Lower lobe of right lung (tissue), 2 donors: ENCODE measurements at regions not wholly inside any gene's neighbourhood (a gene's known extent, or its start where the extent isn't known, plus 50 kb on each side); places are given as distances from the start of the nearest gene placed in this dataset.

Source experiments
- ATAC-seq, 2 donors: fragments of 200-7000 bp; cut with Tn5 transposase; one replicate each; pipeline ENCODE4 v1.9.1; 2020 to 2022; ENCODE audit warnings: mild to moderate bottlenecking in 2 of 2, moderate library complexity in 2 of 2
- DNase-seq: peaks from one replicate; pipeline ENCODE4 v3.0.0-alpha.2; 2020
- H3K27ac ChIP-seq: fragments of 200-600 bp; one replicate; pipeline ENCODE4 v1.8.0; 2022
- H3K27me3 ChIP-seq: fragments of 200-600 bp; one replicate; pipeline ENCODE4 v1.8.0; 2022; ENCODE audit warnings: low read depth
- H3K36me3 ChIP-seq: fragments of 200-600 bp; one replicate; pipeline ENCODE4 v1.8.0; 2022; ENCODE audit warnings: mild to moderate bottlenecking
- H3K4me1 ChIP-seq: fragments of 200-600 bp; one replicate; pipeline ENCODE4 v1.8.0; 2022
- H3K4me3 ChIP-seq: fragments of 200-600 bp; one replicate; pipeline ENCODE4 v1.8.0; 2022; ENCODE audit warnings: mild to moderate bottlenecking
- H3K9me3 ChIP-seq: fragments of 200-600 bp; one replicate; pipeline ENCODE4 v1.8.0; 2022
- intact Hi-C: fragments of 100-400 bp; cut with DNase I; formaldehyde crosslinking; loops from one replicate; pipeline ENCODE4 v1.11.0; 2022
- TF ChIP-seq, protein P1 (sequence below): fragments of 200-600 bp; IDR thresholded peaks from one replicate; pipeline ENCODE4 v1.8.0; 2022; ENCODE audit warnings: antibody characterized with exemption, mild to moderate bottlenecking
- donor health status: DM: no; HTN: yes; CAD: no; lungs with severe emphysema.

DNA sequence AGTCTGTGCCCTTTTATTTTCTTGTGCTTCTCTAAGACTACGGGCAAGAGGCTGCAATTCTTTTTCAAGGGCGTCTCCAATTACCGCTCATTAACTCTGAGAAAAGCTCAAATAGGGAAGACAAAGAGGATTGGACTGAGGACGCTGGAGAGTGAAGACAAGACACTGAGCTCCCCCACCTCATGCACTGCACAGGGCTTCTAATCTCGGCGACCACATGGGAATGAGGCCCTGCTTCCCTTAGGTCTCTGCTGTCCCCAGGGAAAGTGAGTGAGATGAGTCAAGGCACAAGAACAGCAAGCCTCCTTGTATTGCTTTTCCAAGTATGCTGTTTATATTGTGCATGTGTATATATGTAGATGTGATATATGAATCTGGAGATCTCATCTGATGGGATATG lies 392.2 kb upstream of the CFAP20DC start:
- no peak overlapping the region for H3K27ac ChIP-seq
- H3K9me3 ChIP-seq = no peaks in the 10 kb centered on the region
- no peak overlapping the region for H3K4me3 ChIP-seq
- no peak for DNase-seq
- intact Hi-C loops = no loop called here
- no peak for ATAC-seq
- no peaks in the 10 kb centered on the region for H3K27me3 ChIP-seq
- no peaks in the 10 kb centered on the region for H3K36me3 ChIP-seq
- H3K4me1 ChIP-seq = no peaks in the 10 kb centered on the region
- TF ChIP-seq, protein P1, sequence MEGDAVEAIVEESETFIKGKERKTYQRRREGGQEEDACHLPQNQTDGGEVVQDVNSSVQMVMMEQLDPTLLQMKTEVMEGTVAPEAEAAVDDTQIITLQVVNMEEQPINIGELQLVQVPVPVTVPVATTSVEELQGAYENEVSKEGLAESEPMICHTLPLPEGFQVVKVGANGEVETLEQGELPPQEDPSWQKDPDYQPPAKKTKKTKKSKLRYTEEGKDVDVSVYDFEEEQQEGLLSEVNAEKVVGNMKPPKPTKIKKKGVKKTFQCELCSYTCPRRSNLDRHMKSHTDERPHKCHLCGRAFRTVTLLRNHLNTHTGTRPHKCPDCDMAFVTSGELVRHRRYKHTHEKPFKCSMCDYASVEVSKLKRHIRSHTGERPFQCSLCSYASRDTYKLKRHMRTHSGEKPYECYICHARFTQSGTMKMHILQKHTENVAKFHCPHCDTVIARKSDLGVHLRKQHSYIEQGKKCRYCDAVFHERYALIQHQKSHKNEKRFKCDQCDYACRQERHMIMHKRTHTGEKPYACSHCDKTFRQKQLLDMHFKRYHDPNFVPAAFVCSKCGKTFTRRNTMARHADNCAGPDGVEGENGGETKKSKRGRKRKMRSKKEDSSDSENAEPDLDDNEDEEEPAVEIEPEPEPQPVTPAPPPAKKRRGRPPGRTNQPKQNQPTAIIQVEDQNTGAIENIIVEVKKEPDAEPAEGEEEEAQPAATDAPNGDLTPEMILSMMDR = no peak

DNA sequence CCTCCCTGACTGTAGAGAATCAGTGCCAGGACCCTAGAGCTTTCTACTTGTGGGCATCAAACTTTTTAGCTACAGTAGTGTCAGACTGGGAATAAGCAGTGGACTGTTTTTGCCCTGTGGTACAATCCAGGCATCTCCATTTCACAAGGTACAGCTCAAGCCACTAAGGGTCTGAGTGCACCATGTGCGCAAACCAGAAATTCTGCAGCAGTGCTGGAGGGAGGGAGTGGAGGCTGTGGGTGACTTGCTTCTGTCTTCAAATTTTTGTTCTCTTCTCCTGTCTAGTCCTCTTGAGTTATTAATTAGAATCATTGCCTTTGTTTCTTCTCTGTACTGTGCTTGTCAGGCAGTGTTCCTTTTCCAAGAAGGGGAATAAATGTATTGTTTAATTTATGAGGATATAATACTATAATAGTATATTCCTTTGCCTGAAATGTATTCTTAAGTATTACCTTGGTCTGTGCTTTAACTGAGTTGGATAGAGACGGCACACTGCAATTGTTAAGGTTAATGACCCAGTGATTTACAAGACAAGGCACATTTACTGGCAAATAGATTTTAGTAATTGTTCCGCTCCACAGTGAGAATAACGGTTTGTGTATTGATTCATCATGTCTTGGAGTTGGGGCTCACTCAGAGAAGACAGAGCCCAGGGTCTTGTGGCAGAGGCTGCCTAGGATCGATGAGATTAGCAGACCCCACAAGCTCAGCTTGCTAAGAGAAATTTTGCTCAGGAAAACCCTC lies 390.6 kb upstream of the CFAP20DC start:
- intact Hi-C loops = no loop called here
- no peak overlapping the region for H3K27ac ChIP-seq
- ATAC-seq (no peak), DNase-seq (no peak)
- H3K9me3 ChIP-seq = no peaks in the 10 kb centered on the region
- TF ChIP-seq, protein P1 = no peak
- H3K4me1 ChIP-seq = no peaks in the 10 kb centered on the region
- no peaks in the 10 kb centered on the region for H3K36me3 ChIP-seq
- no peak overlapping the region for H3K4me3 ChIP-seq
- H3K27me3 ChIP-seq = no peaks in the 10 kb centered on the region

DNA sequence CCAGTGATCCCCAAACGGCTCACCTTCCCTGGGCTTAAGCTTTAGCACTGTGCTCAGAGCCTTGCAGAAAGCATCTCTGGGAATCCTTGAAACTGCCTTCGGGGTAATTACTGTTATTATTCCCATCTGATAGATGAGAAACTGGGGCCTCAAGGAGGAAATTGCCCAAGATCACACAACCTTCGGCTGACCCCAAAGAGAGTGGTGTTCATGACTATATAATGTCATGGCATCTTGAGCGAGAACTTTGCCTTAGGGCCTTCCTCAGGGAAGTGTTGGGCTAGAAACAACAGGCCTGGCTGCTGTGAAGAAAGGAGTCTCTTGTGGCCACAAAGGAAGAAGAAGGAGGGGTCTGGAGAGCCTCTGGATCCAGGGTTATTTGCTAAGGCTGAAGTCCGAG lies 388.7 kb upstream of the CFAP20DC start:
- TF ChIP-seq, protein P1 = no peak
- intact Hi-C loops = no loop called here
- ATAC-seq = no peak

DNA sequence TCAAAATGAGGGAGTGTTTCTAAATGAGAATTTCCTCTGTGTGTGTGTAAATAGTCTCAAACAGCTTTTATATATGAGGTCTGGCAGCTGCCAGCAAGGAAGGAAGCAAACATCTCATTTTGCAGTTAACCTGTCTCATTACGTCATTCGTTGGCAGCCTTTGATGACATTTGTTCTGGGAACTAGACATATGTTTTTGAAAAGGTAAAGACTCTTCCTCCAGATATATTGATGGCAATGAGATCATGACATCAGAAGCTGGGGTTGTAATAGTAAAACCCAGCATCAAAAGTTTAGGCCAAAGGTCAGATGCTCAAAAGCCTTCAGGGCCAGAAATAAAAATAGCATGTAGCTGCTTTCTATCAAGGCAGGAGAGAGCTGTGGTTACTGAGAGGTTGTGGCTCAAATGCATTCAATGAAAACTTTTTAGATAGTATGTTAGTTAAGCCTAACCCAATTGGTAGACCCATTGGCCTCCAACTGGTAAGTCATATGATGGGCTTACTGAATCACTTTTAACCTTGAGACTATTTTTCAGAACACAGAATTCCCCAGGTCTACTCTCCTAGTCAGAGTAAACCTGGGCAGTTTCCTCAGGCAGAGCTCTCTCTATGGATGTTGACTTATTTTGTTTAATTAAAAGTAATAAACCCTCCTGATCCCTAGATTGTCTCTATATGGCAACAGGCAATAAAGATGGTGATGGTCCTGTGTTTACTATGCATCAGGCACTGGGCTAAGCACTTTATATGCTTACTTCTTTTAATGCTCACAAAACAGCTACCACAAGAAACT lies 386.5 kb upstream of the CFAP20DC start:
- no peak overlapping the region for H3K4me3 ChIP-seq
- TF ChIP-seq, protein P1 = no peak
- no peaks in the 10 kb centered on the region for H3K27me3 ChIP-seq
- no peaks in the 10 kb centered on the region for H3K4me1 ChIP-seq
- intact Hi-C loops = no loop called here
- ATAC-seq = no peak
- no peaks in the 10 kb centered on the region for H3K9me3 ChIP-seq
- H3K27ac ChIP-seq = no peak overlapping the region
- no peak for DNase-seq
- no peaks in the 10 kb centered on the region for H3K36me3 ChIP-seq

More for the DNA sequence above, 388.7 kb upstream of the CFAP20DC start:
- DNase-seq = no peak
- Histone ChIP-seq H3K9me3 (no peaks in the 10 kb centered on the region), H3K36me3 (no peaks in the 10 kb centered on the region), H3K27me3 (no peaks in the 10 kb centered on the region), H3K4me3 (no peak overlapping the region), H3K27ac (no peak overlapping the region), H3K4me1 (no peaks in the 10 kb centered on the region)

DNA sequence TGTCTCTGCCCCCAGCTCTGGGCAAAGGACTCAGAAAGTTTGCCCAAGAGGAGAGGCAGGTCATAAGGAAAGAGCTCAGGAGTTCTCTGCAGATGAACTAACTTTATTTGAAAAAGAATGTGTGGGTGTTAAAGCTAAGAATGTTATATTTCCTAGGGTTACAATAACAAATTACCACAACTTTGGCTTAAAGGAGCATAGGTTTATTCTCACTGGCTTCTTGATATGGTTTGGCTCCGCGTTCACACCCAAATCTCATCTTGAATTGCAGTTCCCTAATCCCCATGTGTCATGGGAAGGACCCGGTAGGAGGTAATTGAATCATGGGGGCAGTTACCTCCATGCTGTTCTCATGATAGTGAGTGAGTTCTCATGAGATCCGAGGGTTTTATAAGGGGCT lies 383.7 kb upstream of the CFAP20DC start:
- no peak for ATAC-seq
- no peak for DNase-seq
- no peaks in the 10 kb centered on the region for H3K9me3 ChIP-seq
- H3K4me3 ChIP-seq = no peak overlapping the region
- no peak overlapping the region for H3K27ac ChIP-seq
- H3K4me1 ChIP-seq = no peaks in the 10 kb centered on the region
- no peaks in the 10 kb centered on the region for H3K27me3 ChIP-seq
- intact Hi-C loops = no loop called here
- no peaks in the 10 kb centered on the region for H3K36me3 ChIP-seq
- TF ChIP-seq, protein P1 = no peak
